ENCODE measurements at regions not wholly inside any gene's neighbourhood (a gene's known extent, or its start where the extent isn't known, plus 50 kb on each side); places are given as distances from the start of the nearest gene placed in this dataset.
"Not testable (repeated sequence)": the region's sequence is repeated elsewhere in the genome, so short reads cannot be mapped to it uniquely, and the experiment has no call there.

- H3K27ac Mint-ChIP-seq: no peak overlapping the region
- no peaks in the 10 kb centered on the region for H3K4me1 Mint-ChIP-seq (ENCODE audit: low read depth)
- H3K27me3 Mint-ChIP-seq: no peaks in the 10 kb centered on the region
- intact Hi-C loops (cut with micrococcal nuclease): loop anchor here (1.0 kb wide), 1 partner anchor 1052 kb away; no protein-coding TSS in a partner anchor
- H3K9me3 Mint-ChIP-seq: no peaks in the 10 kb centered on the region
- no peak overlapping the region for H3K4me3 Mint-ChIP-seq
- no peaks in the 10 kb centered on the region for H3K36me3 Mint-ChIP-seq (ENCODE audit: low read depth)
Observed at GRCh38 chr14:53295985-53296582, 143.0 kb upstream of the DDHD1 start.

- Mint-ChIP-seq H3K9me3 (no peaks in the 10 kb centered on the region), H3K27me3 (no peaks in the 10 kb centered on the region), H3K36me3 (ENCODE audit: low read depth) (no peaks in the 10 kb centered on the region), H3K4me1 (ENCODE audit: low read depth) (no peaks in the 10 kb centered on the region), H3K27ac (no peak overlapping the region), H3K4me3 (no peak overlapping the region)
- intact Hi-C loops (cut with micrococcal nuclease): no loop called here
Observed at GRCh38 chr14:53295372-53295771, 142.2 kb upstream of the DDHD1 start.

GRCh38 chr14:53286301-53286700 is 133.2 kb upstream of the DDHD1 start:
- Mint-ChIP-seq H3K27me3 (no peaks in the 10 kb centered on the region), H3K27ac (no peak overlapping the region), H3K4me3 (no peak overlapping the region), H3K36me3 (ENCODE audit: low read depth) (no peaks in the 10 kb centered on the region), H3K4me1 (ENCODE audit: low read depth) (no peaks in the 10 kb centered on the region), H3K9me3 (no peaks in the 10 kb centered on the region)
- intact Hi-C loops (cut with micrococcal nuclease): no loop called here

- H3K36me3 Mint-ChIP-seq (ENCODE audit: low read depth): no peaks in the 10 kb centered on the region
- H3K27me3 Mint-ChIP-seq: no peaks in the 10 kb centered on the region
- intact Hi-C loops (cut with micrococcal nuclease): no loop called here
- H3K27ac Mint-ChIP-seq: no peak overlapping the region
- H3K4me1 Mint-ChIP-seq (ENCODE audit: low read depth): no peaks in the 10 kb centered on the region
- no peak overlapping the region for H3K4me3 Mint-ChIP-seq
- peaks cover 3% of the 10 kb centered on the region for H3K9me3 Mint-ChIP-seq
Observed at GRCh38 chr14:53285821-53286220, 132.7 kb upstream of the DDHD1 start.

GRCh38 chr14:53285064-53285463 is 131.9 kb upstream of the DDHD1 start:
- H3K27me3 Mint-ChIP-seq: no peaks in the 10 kb centered on the region
- H3K9me3 Mint-ChIP-seq: peaks cover 11% of the 10 kb centered on the region
- H3K27ac Mint-ChIP-seq: no peak overlapping the region
- no peaks in the 10 kb centered on the region for H3K4me1 Mint-ChIP-seq (ENCODE audit: low read depth)
- H3K36me3 Mint-ChIP-seq (ENCODE audit: low read depth): no peaks in the 10 kb centered on the region
- no peak overlapping the region for H3K4me3 Mint-ChIP-seq
- intact Hi-C loops (cut with micrococcal nuclease): no loop called here

GRCh38 chr14:53278602-53279506 is 125.7 kb upstream of the DDHD1 start:
- Mint-ChIP-seq H3K9me3 (peaks cover 27% of the 10 kb centered on the region), H3K4me3 (no peak overlapping the region), H3K27me3 (no peaks in the 10 kb centered on the region), H3K27ac (no peak overlapping the region), H3K36me3 (ENCODE audit: low read depth) (no peaks in the 10 kb centered on the region), H3K4me1 (ENCODE audit: low read depth) (no peaks in the 10 kb centered on the region)
- intact Hi-C loops (cut with micrococcal nuclease): no loop called here

- peaks cover 2% of the 10 kb centered on the region for H3K9me3 Mint-ChIP-seq
- H3K27me3 Mint-ChIP-seq: no peaks in the 10 kb centered on the region
- H3K36me3 Mint-ChIP-seq (ENCODE audit: low read depth): no peaks in the 10 kb centered on the region
- intact Hi-C loops (cut with micrococcal nuclease): no loop called here
- H3K4me1 Mint-ChIP-seq (ENCODE audit: low read depth): no peaks in the 10 kb centered on the region
- H3K27ac Mint-ChIP-seq: no peak overlapping the region
- no peak overlapping the region for H3K4me3 Mint-ChIP-seq
Observed at GRCh38 chr14:53273671-53274072, 120.5 kb upstream of the DDHD1 start.

- H3K4me3 Mint-ChIP-seq: no peak overlapping the region
- H3K27ac Mint-ChIP-seq: no peak overlapping the region
- no peaks in the 10 kb centered on the region for H3K4me1 Mint-ChIP-seq (ENCODE audit: low read depth)
- H3K27me3 Mint-ChIP-seq: no peaks in the 10 kb centered on the region
- intact Hi-C loops (cut with micrococcal nuclease): no loop called here
- peaks cover 34% of the 10 kb centered on the region for H3K9me3 Mint-ChIP-seq
- H3K36me3 Mint-ChIP-seq (ENCODE audit: low read depth): no peaks in the 10 kb centered on the region
Observed at GRCh38 chr14:53265025-53265424, 111.9 kb upstream of the DDHD1 start.

- intact Hi-C loops (cut with micrococcal nuclease): no loop called here
- Mint-ChIP-seq H3K4me1 (ENCODE audit: low read depth) (no peaks in the 10 kb centered on the region), H3K9me3 (peaks cover 34% of the 10 kb centered on the region), H3K36me3 (ENCODE audit: low read depth) (no peaks in the 10 kb centered on the region), H3K27me3 (no peaks in the 10 kb centered on the region), H3K27ac (no peak overlapping the region), H3K4me3 (no peak overlapping the region)
Observed at GRCh38 chr14:53260928-53261327, 107.8 kb upstream of the DDHD1 start.

GRCh38 chr14:53260286-53260685 is 107.2 kb upstream of the DDHD1 start:
- peaks cover 34% of the 10 kb centered on the region for H3K9me3 Mint-ChIP-seq
- no peaks in the 10 kb centered on the region for H3K36me3 Mint-ChIP-seq (ENCODE audit: low read depth)
- H3K27ac Mint-ChIP-seq: no peak overlapping the region
- no peak overlapping the region for H3K4me3 Mint-ChIP-seq
- H3K27me3 Mint-ChIP-seq: no peaks in the 10 kb centered on the region
- no peaks in the 10 kb centered on the region for H3K4me1 Mint-ChIP-seq (ENCODE audit: low read depth)
- intact Hi-C loops (cut with micrococcal nuclease): no loop called here

- peaks cover 18% of the 10 kb centered on the region for H3K9me3 Mint-ChIP-seq
- no peaks in the 10 kb centered on the region for H3K27me3 Mint-ChIP-seq
- no peak overlapping the region for H3K4me3 Mint-ChIP-seq
Observed at GRCh38 chr14:53252141-53252540, 99.0 kb upstream of the DDHD1 start.

GRCh38 chr14:53249059-53249458 is 95.9 kb upstream of the DDHD1 start:
- Mint-ChIP-seq H3K4me1 (ENCODE audit: low read depth) (no peaks in the 10 kb centered on the region), H3K4me3 (no peak overlapping the region), H3K36me3 (ENCODE audit: low read depth) (no peaks in the 10 kb centered on the region), H3K27me3 (no peaks in the 10 kb centered on the region), H3K27ac (no peak overlapping the region), H3K9me3 (peaks cover 34% of the 10 kb centered on the region)
- intact Hi-C loops (cut with micrococcal nuclease): no loop called here

More at GRCh38 chr14:53252141-53252540, 99.0 kb upstream of the DDHD1 start:
- Mint-ChIP-seq H3K27ac (no peak overlapping the region), H3K4me1 (ENCODE audit: low read depth) (no peaks in the 10 kb centered on the region), H3K36me3 (ENCODE audit: low read depth) (no peaks in the 10 kb centered on the region)
- intact Hi-C loops (cut with micrococcal nuclease): no loop called here

- no peak overlapping the region for H3K4me3 Mint-ChIP-seq
- no peak overlapping the region for H3K27ac Mint-ChIP-seq
- no peaks in the 10 kb centered on the region for H3K4me1 Mint-ChIP-seq (ENCODE audit: low read depth)
- H3K27me3 Mint-ChIP-seq: no peaks in the 10 kb centered on the region
- H3K9me3 Mint-ChIP-seq: peaks cover 34% of the 10 kb centered on the region
- intact Hi-C loops (cut with micrococcal nuclease): no loop called here
- no peaks in the 10 kb centered on the region for H3K36me3 Mint-ChIP-seq (ENCODE audit: low read depth)
Observed at GRCh38 chr14:53247596-53248370, 94.7 kb upstream of the DDHD1 start.

- H3K4me1 Mint-ChIP-seq (ENCODE audit: low read depth); intact Hi-C loops (cut with micrococcal nuclease); H3K27me3 Mint-ChIP-seq; H3K4me3 Mint-ChIP-seq; H3K36me3 Mint-ChIP-seq (ENCODE audit: low read depth); H3K27ac Mint-ChIP-seq: not testable (repeated sequence)
- peaks cover 51% of the 10 kb centered on the region for H3K9me3 Mint-ChIP-seq
Observed at GRCh38 chr14:53242898-53243297, 89.8 kb upstream of the DDHD1 start.

All from dendritic cell treated with granulocyte-macrophage colony-stimulating factor and Interleukin-4, amounts not matched to agents 40 ng/mL and 50 ng/mL, for 4 days (primary cell).